WTC11 (cell line): ENCODE measurements at regions not wholly inside any gene's neighbourhood (a gene's known extent, or its start where the extent isn't known, plus 50 kb on each side); places are given as distances from the start of the nearest gene placed in this dataset.

Source experiments
- CTCF ChIP-seq: fragments of 200-600 bp; IDR thresholded peaks from 2 replicates; pipeline ENCODE4 v1.8.0; 2022; ENCODE audit warnings: antibody characterized with exemption
- MAX ChIP-seq: sonication (generic); formaldehyde crosslinking; IDR thresholded peaks from 2 replicates; pipeline ENCODE4 v1.8.0; 2022; ENCODE audit warnings: mild to moderate bottlenecking, missing genetic modification reagents
- NFYB ChIP-seq: sonication (generic); formaldehyde crosslinking; conservative IDR thresholded peaks from 2 replicates; pipeline ENCODE4 v1.8.0; 2022; ENCODE audit warnings: low read depth, missing genetic modification reagents
- ZNF396 ChIP-seq: fragments of 250-450 bp; sonication (Bioruptor Pico); IDR thresholded peaks from 2 replicates; pipeline ENCODE4 v1.8.0; 2021; ENCODE audit warnings: mild to moderate bottlenecking, moderate library complexity, borderline replicate concordance
- ZNF671 ChIP-seq: fragments of 250-450 bp; sonication (Bioruptor Pico); IDR thresholded peaks from 2 replicates; pipeline ENCODE4 v1.8.0; 2021; ENCODE audit warnings: mild to moderate bottlenecking

- TF ChIP-seq MAX (CRISPR knock-in tag) = no peak
- no peak for TF ChIP-seq CTCF
- TF ChIP-seq ZNF396 (CRISPR knock-in tag) = no peak
- TF ChIP-seq ZNF671 (CRISPR knock-in tag) = no peak
- TF ChIP-seq NFYB (CRISPR knock-in tag) = no peak
Observed at GRCh38 chr6:76578746-76579145, 506.3 kb upstream of the IMPG1 start.
